HG02943 (cell line): ENCODE measurements at regions not wholly inside any gene's neighbourhood (a gene's known extent, or its start where the extent isn't known, plus 50 kb on each side); places are given as distances from the start of the nearest gene placed in this dataset.

Source experiments
- ATAC-seq: cut with Tn5 transposase; IDR thresholded peaks from one replicate; pipeline ENCODE4 v1.9.1; 2021; ENCODE audit warnings: mild to moderate bottlenecking, low read depth, moderate library complexity; ENCODE audit not compliant: unreplicated experiment

DNA sequence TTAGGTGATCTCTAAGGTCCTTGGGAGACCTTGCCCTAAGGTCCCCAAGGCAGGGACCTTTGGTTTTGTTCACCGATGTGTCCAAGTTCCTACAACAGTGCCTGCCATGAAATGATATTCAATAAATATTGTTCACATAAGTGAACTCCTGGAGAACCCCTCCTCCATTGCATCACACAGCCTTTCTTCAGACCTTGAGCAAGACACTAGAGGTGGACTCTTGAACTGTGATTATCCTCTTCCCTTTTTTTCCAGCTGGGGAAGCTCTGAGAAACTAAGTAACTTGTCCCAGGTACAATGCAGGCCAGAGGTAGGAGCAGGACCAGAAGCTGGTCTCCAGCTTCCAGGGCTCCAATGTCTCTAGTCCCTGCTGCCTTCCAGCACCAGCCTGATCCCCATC, 76.6 kb upstream of the LMO1 start:
- ATAC-seq = no peak

DNA sequence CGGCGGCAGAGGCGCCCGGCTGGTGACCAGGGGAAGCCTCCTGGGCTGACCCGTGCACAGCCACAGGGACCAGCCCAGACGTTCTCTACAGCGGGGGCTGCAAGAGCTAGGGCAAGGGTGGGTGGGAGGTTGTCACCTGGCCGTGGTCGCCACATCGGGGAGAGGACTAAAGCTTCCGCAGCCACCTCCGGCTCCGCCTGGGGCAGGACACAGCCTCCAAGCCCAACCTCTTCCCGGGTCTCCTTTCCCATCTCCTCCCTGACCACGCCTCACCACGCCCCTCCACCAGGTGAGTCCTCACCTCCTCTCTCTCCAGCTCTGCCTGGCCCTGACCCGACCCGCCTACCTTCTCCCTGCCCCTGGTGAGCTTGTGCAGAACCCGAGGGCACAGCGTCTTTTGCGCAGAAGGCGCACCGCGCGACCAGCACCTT, 75.9 kb upstream of the LMO1 start:
- ATAC-seq = no peak

DNA sequence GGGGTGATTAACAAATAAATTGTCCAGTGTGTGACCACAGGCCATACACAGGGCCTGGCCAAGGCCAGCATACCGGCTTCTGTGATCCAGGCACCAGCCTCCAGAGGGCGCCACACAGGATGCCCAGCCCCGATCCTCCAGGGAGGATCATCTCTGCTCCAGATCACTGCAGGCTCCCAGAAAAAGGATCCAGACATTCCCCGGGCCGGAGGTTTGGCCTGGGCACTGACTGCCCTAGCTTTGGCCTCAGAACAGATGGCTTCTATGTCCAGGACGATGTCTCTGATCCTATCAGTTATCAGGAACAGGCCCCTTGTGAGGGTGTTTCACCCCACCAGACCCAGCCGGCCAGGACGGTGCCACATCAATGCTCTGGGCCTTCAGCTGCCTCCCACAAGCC, 74.5 kb upstream of the LMO1 start:
- ATAC-seq = no peak

DNA sequence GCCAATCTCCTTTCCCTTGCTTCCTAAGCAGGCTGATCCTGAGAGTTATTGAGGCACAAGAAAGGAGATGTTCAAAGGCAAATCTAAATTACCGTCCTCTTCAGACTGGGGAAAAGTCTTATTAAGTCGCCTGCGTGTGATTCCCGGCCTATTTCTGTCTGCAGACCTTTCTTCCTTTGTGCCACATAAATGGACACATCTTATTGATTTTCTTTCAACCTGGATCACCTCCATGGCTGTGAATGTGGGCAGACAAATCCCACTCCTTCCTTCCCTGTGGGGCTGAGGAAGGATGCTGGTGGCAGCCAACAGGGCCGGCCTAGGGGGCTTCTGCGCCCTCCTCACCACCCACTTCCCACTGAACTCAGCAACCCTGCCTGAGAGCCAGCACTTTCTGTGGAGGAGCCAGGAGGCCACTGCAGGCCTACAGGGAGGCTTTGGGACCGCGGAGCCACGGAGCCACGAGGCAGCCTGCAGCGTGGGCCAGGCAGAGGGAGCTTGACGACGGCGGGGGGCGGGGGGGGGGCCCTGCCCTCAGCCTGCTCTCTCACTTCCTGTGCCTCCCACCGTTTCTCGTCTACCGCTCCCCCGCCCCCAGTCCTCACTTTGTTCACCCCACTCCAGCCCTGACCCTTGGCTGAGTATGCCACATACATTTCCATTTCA, 73.6 kb upstream of the LMO1 start:
- no peak for ATAC-seq

DNA sequence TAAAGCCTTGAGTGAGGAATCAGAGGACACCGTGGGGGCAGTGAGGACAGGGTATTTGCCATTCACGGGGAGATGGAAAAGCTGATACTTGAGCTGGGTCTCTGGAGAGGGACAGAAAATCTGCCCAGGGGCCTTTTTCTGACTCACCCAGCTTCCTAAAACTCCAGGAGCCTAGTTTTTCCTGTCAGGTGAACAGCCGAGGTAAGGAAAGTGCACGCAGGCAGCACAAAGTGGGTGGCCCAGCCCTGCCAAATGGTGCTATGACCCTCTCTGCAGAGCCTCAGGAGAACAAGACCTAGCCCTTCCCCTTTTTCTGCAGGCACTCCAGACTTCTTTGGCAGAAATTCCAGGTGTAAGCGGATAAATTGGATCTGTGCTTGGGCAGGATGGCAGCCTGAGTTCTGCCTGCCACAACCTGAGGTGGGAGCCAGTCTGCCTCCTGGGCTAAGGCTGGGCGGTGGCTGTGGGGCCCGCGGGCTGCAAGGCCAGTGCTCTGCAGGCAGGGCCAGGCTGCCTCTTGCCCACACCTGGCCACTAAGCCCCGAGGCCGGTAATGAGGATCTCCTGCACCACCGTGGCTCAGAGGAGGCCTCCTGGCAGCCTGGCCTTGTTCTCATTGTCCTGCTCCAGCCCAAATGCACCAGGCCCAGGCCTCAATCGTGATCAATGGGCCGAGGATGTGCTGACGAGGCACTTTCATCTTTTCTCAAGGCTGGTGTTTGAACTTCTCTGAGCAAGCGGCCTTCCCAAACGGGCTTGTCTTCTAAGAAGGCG, 72.9 kb upstream of the LMO1 start:
- ATAC-seq = no peak

DNA sequence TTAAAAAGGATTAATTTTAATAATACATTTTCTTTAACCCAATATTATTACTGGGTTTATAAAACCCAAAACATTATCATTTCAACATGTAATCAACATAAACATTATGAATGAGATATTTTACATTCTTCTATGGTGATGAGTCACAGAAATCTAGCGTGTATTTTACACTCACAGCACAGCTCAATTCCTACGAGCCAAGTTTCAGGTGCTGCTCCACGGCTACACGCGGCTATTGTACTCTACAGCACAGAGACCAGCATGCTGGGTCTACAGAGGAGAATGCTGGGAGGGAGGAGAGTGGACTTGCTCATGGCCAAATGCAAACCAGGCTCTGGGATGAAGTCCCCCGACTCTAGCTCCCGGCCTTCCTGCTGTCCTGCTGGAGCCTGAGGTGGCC, 72.0 kb upstream of the LMO1 start:
- no peak for ATAC-seq

DNA sequence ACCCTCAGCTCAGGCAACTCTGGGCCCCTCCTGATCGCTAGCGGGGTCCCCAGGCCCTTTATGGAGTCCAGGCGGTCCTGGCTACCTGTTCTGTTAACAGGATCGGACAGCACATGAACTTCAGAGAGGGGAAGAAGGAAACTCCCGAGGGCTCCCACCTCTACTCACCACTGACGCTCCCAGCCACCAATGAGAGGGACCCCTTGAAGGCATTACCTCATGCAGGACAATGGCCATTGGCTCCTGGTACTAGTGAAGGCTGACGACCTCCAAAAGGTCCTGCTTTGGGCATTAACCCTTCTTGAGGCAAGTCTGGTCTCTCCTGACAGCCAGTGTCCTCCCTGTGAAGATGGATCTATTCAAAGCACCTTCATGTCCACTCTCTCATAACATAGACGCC, 71.5 kb upstream of the LMO1 start:
- no peak for ATAC-seq

DNA sequence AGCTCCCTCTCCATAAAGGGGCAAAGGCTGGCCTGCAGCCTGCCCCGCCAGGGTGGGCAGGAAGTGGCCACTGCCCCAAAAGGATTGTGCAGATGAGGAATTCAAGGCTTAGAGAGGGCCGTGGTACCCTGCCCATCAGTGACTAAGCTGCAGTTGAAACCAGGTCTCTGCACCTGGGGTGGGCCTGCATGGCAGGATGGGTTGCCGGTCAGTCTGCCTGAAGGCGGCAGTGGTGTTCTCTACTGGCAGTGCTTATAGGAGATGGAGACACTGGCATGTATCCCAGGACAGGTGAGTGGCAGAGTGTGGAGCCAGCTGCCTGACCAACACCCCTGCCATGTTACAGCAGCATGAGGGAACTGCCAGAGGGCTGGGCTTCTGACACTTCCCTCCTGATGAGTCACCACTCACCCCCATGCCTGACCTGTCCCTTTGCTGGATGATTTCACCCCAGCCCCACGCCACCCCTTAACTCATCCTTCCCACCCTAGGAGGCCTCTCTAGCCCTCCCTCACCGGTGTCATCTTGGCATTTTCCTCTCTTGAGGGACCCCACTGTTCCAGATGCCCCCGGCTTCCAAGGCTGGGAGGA, 70.2 kb upstream of the LMO1 start:
- no peak for ATAC-seq

DNA sequence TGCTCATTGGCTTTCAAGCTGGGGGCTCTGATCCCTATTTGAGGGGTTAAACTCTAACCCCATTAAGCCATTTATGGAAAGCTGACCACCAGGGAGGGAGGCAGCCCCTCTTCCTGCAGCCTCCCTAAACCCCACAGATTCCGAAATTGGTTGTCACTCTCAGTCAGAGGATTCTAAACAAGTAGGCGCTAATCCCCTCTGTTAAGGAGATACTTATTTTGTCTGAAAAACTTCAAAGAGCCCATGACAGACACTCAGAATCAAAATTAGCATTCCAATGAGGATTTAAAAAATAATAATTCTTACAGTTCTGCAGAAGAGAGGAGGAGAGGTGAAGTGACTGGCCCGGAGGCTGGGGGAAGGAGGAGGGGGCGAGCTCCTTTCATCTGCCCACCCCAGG, 69.7 kb upstream of the LMO1 start:
- ATAC-seq = no peak

DNA sequence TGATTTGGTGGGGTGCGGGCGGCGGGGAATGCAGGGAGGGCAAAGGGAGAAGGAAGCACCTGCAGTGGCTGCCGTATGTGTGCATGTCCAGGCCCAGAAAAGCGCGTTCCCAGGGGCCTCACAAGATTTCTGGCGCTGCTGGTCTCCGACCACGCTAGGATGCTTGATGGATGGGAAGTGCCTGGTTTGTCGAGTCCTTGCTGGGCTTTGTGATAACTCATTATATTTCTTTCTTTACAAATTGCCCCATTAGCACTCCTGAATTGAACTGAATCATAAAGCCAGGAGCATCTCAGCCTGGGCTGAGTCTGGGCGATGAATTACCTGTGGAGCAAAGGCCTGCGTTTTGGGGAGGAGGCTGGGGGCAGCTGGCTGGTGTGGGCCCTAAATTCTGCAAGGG, 69.2 kb upstream of the LMO1 start:
- no peak for ATAC-seq

DNA sequence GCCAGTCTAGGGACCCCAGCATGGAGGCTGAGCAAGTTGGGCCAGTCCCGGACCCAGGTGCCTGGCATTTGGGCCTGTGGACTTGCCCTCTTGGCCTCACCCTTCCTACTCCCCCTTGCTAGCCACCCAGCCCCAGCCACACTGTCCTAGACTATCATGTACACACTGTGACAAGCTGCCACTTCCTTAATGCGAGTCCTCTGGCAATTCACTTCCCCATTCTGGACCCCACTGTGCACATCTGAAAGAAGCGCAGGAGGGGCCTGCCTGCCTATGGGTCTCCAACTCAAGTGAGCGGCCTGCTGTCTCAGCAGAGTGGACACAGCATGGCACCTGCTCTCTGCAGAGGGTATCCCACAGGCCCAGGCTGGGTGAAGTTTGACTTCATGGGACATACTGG, 68.5 kb upstream of the LMO1 start:
- no peak for ATAC-seq

DNA sequence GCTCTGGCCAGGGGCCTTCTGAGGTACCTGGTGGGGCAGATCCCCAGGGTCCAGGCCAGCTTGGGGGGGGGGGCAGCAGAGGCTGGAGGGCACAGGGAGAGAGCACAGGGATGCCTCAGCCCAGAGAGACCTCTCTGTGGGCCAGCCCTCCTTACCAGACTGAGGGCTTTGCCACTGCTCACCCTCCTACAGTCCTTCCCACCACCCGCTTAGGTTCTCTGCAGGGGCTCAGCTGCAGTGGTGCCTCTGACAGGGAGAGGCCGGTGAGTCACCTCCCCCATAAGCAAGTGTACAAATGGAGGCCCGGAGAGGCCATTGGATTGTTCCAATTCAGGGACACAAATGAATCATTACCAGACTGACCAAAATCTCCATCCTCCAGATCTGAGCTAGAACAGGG, 68.1 kb upstream of the LMO1 start:
- no peak for ATAC-seq

DNA sequence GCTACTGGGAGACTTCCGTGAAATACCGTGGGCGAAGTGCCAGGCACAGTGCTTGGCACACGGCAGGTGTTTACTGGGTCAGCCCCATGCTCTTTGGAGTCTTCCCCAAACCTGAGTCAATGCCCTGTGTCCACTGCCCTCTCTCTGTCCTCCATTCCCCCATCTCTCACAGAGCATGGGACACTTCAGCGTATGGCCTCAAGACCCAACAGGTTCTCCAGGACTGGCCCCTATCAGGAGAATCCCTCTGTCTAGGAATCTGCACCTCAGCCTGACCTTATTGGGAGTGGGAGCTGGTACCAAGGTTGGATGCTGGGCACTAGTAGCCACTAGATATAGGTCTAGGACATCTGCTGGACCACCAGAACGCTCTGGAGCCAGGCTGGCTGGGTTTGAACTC, 67.2 kb upstream of the LMO1 start:
- ATAC-seq = no peak

DNA sequence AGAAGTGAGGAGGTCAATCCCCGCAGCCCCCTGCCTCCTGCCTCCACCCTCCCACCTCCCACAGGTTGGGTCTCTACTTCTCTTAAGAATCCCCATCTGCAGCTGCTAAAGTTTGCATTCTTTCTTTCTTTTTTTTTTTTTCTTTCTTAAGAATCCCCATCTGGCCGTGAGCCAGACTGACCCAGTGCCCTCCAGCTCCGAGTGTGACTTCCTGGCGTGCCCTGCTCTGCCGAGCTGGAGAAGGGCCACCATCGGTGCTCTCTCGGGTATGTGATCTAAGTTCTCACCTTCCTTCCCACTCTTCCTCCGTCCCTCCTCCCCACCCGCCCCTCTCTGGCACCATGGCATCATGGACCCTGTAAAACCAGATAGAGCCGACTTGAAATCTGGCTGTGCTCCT, 66.7 kb upstream of the LMO1 start:
- no peak for ATAC-seq

DNA sequence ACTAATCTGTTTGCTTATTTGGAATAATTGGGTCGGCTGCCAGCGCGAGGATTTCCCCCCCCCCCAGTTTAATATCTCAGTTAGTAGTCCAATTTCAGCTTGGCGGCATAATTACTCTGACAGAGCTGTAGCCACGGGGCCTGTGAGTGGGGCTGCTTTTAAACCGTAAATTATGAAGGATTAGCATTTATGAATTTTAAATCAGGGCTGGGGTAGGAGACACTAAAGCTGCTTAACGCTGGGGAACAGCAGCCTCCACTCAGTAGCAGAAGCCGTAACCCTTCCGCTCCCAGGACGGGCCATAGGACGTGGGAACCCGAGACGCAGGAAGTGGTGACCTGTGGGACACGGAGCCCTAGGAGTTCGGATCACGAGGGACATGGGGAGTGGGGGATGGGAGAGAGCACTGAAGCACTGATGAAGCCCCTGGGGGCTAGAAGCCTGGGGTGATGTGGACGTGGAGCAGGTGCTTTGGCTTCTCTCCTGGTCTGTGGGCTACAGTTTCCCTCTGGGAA, 66.2 kb upstream of the LMO1 start:
- no peak for ATAC-seq

DNA sequence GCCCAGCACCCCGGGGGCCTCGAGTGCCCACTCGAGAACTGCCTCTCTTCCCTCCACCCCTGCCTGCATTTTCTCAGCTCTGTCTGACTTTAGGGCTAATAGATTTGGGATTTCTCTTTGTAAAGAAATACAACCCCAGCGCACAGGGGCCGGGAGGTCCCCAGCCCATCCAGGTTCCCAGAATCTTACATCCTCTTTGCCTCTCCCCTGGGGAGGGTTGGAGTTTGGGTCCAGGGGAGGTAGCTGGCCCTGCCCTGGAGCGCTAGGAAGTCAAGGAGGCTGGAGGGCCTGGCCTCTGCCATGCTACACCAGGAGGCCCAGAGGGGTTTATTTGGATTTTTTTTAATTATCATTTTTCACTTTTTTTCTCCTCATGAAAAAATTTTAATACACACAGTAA, 65.7 kb upstream of the LMO1 start:
- ATAC-seq = no peak

DNA sequence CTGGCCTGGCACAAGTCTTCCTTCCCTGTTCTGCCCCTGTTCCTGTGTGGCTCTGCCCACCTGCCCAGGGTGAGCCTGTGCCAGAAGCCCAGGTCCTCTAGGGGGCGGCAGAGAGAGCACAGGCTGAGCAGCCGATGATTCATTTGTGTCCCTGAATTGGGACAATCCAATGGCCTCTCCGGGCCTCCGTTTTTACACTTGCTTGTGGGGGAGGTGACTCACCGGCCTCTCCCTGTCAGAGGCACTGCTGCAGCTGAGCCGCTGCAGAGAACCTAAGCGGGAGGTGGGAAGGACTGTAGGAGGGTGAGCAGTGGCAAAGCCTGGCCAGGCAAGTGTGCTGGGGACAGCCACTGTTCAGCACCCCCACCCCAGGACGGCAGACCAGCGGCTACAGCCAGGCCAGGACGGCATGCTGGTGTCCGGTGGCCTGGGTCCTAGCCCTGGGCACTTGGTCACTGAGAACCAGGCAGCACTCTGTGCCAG, 65.2 kb upstream of the LMO1 start:
- peak; percentile 66 for ATAC-seq

DNA sequence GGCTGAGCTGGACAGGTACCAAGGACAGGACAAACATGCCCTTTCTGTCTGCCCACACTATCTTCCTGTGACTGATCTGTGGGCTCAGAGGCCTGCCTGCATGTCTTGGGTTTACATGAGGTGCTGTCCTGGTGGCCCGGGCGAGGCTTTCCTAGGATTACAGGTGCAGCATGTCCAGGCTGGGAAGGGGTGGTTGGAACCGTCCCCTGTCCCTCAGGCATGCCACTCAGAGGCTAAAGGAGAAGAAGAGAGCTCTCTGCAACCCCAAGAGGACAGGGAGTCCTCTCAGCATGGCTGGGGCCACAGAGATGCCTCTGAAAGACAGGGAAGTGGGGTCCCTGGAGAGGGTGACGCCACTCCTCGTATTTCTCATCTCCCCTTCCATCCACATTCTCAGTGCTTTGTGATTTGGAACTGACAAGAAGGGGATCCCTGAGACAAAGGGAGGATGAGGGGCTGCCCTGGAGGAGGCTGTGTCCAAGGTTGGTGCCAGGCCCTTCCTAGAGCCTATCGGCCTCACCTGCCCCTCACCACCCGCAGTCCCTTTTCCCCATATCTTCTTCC, 64.6 kb upstream of the LMO1 start:
- peak; percentile 4 for ATAC-seq

DNA sequence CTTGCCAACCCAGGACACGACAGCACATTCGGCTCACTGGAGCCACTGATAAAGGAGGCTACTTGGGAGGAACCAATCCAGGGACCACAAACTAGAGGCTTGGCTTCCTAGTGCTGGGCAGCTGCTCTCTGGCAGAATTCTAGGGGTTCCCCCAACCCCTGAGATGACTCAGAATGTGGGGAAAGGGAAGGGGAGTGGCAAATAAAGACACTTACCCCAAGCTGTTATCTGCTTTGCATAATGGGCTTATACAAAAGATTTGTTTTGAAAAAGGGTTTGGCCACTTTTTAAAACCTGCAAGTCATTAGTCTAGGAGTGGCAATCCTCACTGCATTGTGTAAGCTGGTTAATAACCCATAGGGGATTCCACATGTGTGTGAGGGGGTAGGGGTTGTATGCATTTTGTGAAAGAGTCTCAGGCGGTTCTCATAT, 64.1 kb upstream of the LMO1 start:
- peak; percentile 49 for ATAC-seq

DNA sequence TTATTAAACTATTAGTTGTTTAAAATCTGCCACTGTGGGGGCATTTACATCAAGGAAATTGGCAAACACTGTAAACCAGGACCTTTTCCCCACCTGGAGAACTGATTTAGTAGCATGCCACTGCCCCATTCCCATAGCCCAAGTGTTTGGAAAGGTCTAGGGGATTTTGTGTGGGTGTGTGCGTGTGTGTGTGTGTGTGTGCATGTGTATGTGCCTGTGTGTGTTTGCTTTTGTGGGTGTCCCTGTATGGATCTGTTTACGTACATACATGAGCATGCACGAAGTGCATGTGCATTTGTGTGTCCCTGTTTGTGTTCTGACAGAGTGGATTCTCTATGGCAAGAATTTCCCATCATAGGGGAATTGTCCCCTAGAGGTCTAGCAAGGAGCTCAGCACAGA, 62.7 kb upstream of the LMO1 start:
- no peak for ATAC-seq

DNA sequence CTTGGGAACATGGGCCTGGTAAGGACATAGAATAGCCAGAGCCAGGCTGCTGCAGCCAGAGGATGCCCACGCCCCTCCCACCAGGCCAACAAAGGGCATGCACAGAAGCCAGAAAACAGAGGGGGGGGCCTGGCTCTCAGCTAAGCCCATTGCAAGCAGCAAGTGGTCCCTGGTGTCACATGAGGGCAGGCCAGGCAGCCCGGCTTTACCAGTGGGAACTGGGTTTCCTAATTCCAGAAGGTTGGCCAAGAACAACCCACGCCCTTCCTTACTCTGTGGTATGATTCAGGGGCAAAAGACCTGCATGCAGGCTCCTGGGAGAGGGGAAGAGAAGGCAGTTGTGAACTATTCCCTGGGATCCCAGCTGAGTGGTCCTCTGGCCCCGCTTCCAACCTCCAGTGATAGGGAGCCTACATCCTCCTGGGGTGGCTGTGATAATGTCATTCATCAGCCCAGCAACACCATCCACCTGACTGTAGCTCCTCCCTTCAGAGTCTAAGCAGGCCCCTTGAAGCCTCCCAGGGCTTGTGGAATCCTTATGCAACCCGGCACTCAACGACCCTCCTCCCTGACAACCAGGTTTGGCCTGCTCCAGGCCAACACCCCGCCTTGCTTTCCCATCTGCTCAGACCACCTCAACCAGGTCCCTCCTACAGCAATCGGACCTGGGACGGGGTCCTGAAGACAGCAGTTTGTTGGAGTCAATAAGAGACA, 62.1 kb upstream of the LMO1 start:
- no peak for ATAC-seq
